ENCODE measurements at regions not wholly inside any gene's neighbourhood (a gene's known extent, or its start where the extent isn't known, plus 50 kb on each side); places are given as distances from the start of the nearest gene placed in this dataset.

DNA sequence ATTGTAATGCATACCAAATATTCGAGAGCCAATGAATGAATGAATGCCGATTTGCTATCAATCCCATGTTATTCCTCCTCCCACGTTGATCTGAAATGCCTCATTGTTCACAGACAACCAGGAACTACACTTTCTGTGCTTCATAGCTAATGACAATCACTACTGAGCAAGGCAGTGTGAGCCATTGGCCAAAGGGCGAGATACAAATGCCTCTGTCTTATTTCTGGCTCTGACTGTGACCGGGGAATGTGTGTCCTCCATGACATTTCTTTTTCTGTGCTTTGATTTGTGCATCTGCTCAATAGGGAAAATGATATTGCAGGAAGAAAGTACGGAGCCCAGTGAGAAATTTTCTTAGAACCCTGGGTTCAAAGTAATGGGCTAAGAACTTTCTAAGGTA is 217.1 kb downstream of the CXCL12 start:
- no peak for ATAC-seq
- TF ChIP-seq ZNF70 (CRISPR knock-in tag; IDR thresholded peaks at IDR 0.05): no peak
- no peak for TF ChIP-seq TOX (CRISPR knock-in tag; IDR thresholded peaks at IDR 0.05; ENCODE audit: borderline replicate concordance)
- TF ChIP-seq, protein P1, sequence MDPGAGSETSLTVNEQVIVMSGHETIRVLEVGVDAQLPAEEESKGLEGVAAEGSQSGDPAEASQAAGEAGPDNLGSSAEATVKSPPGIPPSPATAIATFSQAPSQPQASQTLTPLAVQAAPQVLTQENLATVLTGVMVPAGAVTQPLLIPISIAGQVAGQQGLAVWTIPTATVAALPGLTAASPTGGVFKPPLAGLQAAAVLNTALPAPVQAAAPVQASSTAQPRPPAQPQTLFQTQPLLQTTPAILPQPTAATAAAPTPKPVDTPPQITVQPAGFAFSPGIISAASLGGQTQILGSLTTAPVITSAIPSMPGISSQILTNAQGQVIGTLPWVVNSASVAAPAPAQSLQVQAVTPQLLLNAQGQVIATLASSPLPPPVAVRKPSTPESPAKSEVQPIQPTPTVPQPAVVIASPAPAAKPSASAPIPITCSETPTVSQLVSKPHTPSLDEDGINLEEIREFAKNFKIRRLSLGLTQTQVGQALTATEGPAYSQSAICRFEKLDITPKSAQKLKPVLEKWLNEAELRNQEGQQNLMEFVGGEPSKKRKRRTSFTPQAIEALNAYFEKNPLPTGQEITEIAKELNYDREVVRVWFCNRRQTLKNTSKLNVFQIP (CRISPR knock-in tag; IDR thresholded peaks at IDR 0.05; ENCODE audit: borderline replicate concordance, low read depth): no peak
- TF ChIP-seq ZFP3 (CRISPR knock-in tag; IDR thresholded peaks at IDR 0.05): no peak
- no peak for TF ChIP-seq RARB (CRISPR knock-in tag; IDR thresholded peaks at IDR 0.05)
- TF ChIP-seq ZNF8 (CRISPR knock-in tag; IDR thresholded peaks at IDR 0.05): no peak
- TF ChIP-seq, protein P2, sequence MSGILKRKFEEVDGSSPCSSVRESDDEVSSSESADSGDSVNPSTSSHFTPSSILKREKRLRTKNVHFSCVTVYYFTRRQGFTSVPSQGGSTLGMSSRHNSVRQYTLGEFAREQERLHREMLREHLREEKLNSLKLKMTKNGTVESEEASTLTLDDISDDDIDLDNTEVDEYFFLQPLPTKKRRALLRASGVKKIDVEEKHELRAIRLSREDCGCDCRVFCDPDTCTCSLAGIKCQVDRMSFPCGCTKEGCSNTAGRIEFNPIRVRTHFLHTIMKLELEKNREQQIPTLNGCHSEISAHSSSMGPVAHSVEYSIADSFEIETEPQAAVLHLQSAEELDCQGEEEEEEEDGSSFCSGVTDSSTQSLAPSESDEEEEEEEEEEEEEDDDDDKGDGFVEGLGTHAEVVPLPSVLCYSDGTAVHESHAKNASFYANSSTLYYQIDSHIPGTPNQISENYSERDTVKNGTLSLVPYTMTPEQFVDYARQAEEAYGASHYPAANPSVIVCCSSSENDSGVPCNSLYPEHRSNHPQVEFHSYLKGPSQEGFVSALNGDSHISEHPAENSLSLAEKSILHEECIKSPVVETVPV (CRISPR knock-in tag; IDR thresholded peaks at IDR 0.05): no peak
- TF ChIP-seq, protein P3, sequence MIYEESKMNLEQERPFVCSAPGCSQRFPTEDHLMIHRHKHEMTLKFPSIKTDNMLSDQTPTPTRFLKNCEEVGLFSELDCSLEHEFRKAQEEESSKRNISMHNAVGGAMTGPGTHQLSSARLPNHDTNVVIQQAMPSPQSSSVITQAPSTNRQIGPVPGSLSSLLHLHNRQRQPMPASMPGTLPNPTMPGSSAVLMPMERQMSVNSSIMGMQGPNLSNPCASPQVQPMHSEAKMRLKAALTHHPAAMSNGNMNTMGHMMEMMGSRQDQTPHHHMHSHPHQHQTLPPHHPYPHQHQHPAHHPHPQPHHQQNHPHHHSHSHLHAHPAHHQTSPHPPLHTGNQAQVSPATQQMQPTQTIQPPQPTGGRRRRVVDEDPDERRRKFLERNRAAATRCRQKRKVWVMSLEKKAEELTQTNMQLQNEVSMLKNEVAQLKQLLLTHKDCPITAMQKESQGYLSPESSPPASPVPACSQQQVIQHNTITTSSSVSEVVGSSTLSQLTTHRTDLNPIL (CRISPR knock-in tag; IDR thresholded peaks at IDR 0.05; ENCODE audit: low read depth): no peak
- TF ChIP-seq TCF4 (CRISPR knock-in tag; IDR thresholded peaks at IDR 0.05; ENCODE audit: borderline replicate concordance): no peak
- no peak for TF ChIP-seq PPARA (CRISPR knock-in tag; IDR thresholded peaks at IDR 0.05; ENCODE audit: borderline replicate concordance)
- no peak for TF ChIP-seq CSDC2 (CRISPR knock-in tag; IDR thresholded peaks at IDR 0.05)
- TF ChIP-seq, protein P4, sequence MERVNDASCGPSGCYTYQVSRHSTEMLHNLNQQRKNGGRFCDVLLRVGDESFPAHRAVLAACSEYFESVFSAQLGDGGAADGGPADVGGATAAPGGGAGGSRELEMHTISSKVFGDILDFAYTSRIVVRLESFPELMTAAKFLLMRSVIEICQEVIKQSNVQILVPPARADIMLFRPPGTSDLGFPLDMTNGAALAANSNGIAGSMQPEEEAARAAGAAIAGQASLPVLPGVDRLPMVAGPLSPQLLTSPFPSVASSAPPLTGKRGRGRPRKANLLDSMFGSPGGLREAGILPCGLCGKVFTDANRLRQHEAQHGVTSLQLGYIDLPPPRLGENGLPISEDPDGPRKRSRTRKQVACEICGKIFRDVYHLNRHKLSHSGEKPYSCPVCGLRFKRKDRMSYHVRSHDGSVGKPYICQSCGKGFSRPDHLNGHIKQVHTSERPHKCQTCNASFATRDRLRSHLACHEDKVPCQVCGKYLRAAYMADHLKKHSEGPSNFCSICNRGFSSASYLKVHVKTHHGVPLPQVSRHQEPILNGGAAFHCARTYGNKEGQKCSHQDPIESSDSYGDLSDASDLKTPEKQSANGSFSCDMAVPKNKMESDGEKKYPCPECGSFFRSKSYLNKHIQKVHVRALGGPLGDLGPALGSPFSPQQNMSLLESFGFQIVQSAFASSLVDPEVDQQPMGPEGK (CRISPR knock-in tag; IDR thresholded peaks at IDR 0.05; ENCODE audit: borderline replicate concordance): no peak
- no peak for TF ChIP-seq ZFP30 (CRISPR knock-in tag; IDR thresholded peaks at IDR 0.05)
- no peak for TF ChIP-seq ESRRG (CRISPR knock-in tag; IDR thresholded peaks at IDR 0.05)
- no peak for TF ChIP-seq ZNF565 (CRISPR knock-in tag; conservative IDR thresholded peaks at IDR 0.05; ENCODE audit: low read depth)
- no peak for TF ChIP-seq GLIS3 (CRISPR knock-in tag; IDR thresholded peaks at IDR 0.05)
- no peak for TF ChIP-seq SNAI2 (CRISPR knock-in tag; IDR thresholded peaks at IDR 0.05)
- TF ChIP-seq, protein P5, sequence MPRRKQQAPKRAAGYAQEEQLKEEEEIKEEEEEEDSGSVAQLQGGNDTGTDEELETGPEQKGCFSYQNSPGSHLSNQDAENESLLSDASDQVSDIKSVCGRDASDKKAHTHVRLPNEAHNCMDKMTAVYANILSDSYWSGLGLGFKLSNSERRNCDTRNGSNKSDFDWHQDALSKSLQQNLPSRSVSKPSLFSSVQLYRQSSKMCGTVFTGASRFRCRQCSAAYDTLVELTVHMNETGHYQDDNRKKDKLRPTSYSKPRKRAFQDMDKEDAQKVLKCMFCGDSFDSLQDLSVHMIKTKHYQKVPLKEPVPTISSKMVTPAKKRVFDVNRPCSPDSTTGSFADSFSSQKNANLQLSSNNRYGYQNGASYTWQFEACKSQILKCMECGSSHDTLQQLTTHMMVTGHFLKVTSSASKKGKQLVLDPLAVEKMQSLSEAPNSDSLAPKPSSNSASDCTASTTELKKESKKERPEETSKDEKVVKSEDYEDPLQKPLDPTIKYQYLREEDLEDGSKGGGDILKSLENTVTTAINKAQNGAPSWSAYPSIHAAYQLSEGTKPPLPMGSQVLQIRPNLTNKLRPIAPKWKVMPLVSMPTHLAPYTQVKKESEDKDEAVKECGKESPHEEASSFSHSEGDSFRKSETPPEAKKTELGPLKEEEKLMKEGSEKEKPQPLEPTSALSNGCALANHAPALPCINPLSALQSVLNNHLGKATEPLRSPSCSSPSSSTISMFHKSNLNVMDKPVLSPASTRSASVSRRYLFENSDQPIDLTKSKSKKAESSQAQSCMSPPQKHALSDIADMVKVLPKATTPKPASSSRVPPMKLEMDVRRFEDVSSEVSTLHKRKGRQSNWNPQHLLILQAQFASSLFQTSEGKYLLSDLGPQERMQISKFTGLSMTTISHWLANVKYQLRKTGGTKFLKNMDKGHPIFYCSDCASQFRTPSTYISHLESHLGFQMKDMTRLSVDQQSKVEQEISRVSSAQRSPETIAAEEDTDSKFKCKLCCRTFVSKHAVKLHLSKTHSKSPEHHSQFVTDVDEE (CRISPR knock-in tag; IDR thresholded peaks at IDR 0.05): no peak
- no peak for TF ChIP-seq BACH2 (CRISPR knock-in tag; IDR thresholded peaks at IDR 0.05; ENCODE audit: borderline replicate concordance)

DNA sequence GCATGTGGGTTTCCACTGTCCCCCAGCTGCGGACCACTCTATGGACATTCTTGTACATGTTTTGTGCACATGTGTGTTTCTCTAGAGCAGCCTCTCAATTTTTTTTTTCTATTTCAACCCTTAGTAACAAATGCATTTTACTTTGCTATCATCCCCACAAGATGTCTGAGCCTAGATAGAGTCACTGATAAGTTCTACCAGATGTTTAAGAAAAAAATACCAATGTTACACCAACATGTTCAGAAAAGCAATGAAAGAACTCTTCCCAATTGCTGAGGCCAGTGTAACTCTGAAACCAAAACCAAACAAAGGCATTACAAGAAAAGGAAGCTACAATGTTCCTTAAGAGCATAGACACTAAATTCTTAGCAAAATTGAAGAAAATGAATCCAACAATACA is 218.5 kb downstream of the CXCL12 start:
- TF ChIP-seq ZNF565 (CRISPR knock-in tag; conservative IDR thresholded peaks at IDR 0.05; ENCODE audit: low read depth): no peak
- no peak for TF ChIP-seq OSR1 (CRISPR knock-in tag; IDR thresholded peaks at IDR 0.05)
- no peak for TF ChIP-seq PPARA (CRISPR knock-in tag; IDR thresholded peaks at IDR 0.05; ENCODE audit: borderline replicate concordance)
- no peak for ATAC-seq

DNA sequence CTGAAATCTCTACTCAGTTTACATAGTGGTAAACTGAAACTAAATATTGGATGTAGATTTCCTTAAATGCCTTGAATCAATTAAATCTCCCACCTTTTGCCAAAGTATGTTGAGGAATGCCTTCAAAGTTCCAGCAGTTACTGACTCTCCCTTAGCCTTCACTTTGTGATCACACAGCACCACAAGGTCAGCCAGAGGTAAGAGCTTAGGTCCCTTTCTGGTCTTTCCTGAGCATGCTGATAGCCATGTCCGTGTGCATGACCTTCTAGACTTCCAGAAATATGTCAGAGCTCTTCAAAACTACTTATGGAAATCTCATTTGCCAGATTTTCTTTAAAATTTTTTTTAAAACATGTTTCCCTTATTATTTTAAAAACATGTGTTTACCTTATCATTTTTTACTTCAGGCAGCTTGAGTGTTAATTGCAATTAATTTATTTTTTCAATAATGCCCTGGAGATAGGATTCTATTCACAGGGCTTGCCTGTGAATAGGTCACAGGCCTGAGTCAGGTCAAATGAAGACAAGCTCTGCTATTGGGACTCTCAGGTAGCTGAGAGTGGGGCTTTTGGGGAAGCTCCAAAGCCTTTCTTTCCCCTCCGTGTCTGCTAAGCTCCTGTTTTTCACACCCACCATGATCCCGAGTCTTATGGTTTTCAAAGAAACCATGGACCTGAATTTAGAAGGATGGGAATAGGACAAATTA is 220.5 kb downstream of the CXCL12 start:
- no peak for ATAC-seq
- TF ChIP-seq, protein P3 (CRISPR knock-in tag; IDR thresholded peaks at IDR 0.05; ENCODE audit: low read depth): no peak
- TF ChIP-seq ARNTL (CRISPR knock-in tag; IDR thresholded peaks at IDR 0.05; ENCODE audit: borderline replicate concordance, low read depth) (no peak), ESRRG (CRISPR knock-in tag; IDR thresholded peaks at IDR 0.05) (no peak), CSDC2 (CRISPR knock-in tag; IDR thresholded peaks at IDR 0.05) (no peak), PPARA (CRISPR knock-in tag; IDR thresholded peaks at IDR 0.05; ENCODE audit: borderline replicate concordance) (no peak), GLIS3 (CRISPR knock-in tag; IDR thresholded peaks at IDR 0.05) (no peak)
- TF ChIP-seq, protein P4 (CRISPR knock-in tag; IDR thresholded peaks at IDR 0.05; ENCODE audit: borderline replicate concordance): no peak
- TF ChIP-seq, protein P5 (CRISPR knock-in tag; IDR thresholded peaks at IDR 0.05): no peak

Data from SK-N-SH treated with all-trans-retinoic acid at 6 μM for 48 hours (cell line).